ENCODE measurements at regions not wholly inside any gene's neighbourhood (a gene's known extent, or its start where the extent isn't known, plus 50 kb on each side); places are given as distances from the start of the nearest gene placed in this dataset.

DNA sequence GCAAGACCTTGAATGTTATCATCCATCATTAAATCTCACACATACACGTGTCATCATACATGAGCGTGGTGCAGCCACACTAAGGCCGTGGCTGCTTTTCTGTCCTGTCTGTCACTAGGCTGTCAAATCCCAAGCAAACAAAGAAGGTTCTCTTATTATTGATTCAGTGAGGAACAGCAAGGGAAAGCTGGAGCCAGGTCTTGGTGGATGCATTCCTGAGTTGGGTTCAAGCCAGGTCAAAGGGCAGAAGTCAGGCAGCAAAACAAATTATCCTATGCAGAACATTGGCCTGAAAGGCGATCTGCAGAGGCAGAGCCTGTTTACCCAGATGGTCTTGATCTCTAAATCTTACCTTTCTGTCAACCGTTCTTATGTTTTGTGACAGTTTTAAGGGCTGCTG lies 252.3 kb downstream of the NEDD1 start:
- H3K27ac Mint-ChIP-seq = no peak overlapping the region
- no peak overlapping the region for H3K4me3 Mint-ChIP-seq
- H4K20me1 ChIP-seq (ENCODE audit: insufficient read depth, low read length) = no peaks in the 10 kb centered on the region
- H3K79me2 ChIP-seq (ENCODE audit: insufficient read depth, low read length) = no peaks in the 10 kb centered on the region
- no peak overlapping the region for H3K9ac ChIP-seq (ENCODE audit: insufficient read depth, low read length, poor library complexity, severe bottlenecking)
- TF ChIP-seq, protein P1, sequence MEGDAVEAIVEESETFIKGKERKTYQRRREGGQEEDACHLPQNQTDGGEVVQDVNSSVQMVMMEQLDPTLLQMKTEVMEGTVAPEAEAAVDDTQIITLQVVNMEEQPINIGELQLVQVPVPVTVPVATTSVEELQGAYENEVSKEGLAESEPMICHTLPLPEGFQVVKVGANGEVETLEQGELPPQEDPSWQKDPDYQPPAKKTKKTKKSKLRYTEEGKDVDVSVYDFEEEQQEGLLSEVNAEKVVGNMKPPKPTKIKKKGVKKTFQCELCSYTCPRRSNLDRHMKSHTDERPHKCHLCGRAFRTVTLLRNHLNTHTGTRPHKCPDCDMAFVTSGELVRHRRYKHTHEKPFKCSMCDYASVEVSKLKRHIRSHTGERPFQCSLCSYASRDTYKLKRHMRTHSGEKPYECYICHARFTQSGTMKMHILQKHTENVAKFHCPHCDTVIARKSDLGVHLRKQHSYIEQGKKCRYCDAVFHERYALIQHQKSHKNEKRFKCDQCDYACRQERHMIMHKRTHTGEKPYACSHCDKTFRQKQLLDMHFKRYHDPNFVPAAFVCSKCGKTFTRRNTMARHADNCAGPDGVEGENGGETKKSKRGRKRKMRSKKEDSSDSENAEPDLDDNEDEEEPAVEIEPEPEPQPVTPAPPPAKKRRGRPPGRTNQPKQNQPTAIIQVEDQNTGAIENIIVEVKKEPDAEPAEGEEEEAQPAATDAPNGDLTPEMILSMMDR (IDR thresholded peaks at IDR 0.05) = no peak
- H3K4me1 ChIP-seq (ENCODE audit: control insufficient read depth in 1 of 2, insufficient read depth in 2 of 2, low read length in 2 of 2) = no peaks in the 10 kb centered on the region
- H3K9me3 Mint-ChIP-seq = peaks cover 0 to 4% (median 2%) of the 10 kb centered on the region in 7 donors
- no peak overlapping the region for H2AFZ ChIP-seq (ENCODE audit: insufficient read depth, low read depth, low read length, poor library complexity, severe bottlenecking)
- WGBS (ENCODE audit: insufficient coverage) = 92% methylated on average over 4 of the region's 5 CpGs
- H3K27me3 Mint-ChIP-seq (ENCODE audit: low read depth in 3 of 3) = peaks cover 0 to 8% (median 0%) of the 10 kb centered on the region in 3 donors
- intact Hi-C loops (cut with micrococcal nuclease) = no loop called here
- H3K27ac ChIP-seq (ENCODE audit: low read depth in 1 of 2, low read length in 2 of 2) = no peak overlapping the region
- no peaks in the 10 kb centered on the region for H3K9me3 ChIP-seq (replicated peaks in 1 of 2; ENCODE audit: control insufficient read depth in 1 of 2, insufficient read depth in 1 of 2, low read length in 2 of 2)
- H3K4me2 ChIP-seq (replicated peaks; ENCODE audit: extremely low read depth, low read length, poor library complexity, severe bottlenecking) = no peak overlapping the region
- no peaks in the 10 kb centered on the region for H3K4me1 Mint-ChIP-seq
- no peaks in the 10 kb centered on the region for H3K36me3 ChIP-seq (replicated peaks in 1 of 2; ENCODE audit: control insufficient read depth in 1 of 2, insufficient read depth in 2 of 2, low read length in 2 of 2)
- no peaks in the 10 kb centered on the region for H3K27me3 ChIP-seq (ENCODE audit: control insufficient read depth in 2 of 2, insufficient read depth in 2 of 2, low read length in 2 of 2)
- H3K4me3 ChIP-seq (replicated peaks in 1 of 3; ENCODE audit: low read depth in 2 of 3, low read length in 3 of 3) = no peak overlapping the region
- H3K36me3 Mint-ChIP-seq = no peaks in the 10 kb centered on the region
- no peak for DNase-seq

DNA sequence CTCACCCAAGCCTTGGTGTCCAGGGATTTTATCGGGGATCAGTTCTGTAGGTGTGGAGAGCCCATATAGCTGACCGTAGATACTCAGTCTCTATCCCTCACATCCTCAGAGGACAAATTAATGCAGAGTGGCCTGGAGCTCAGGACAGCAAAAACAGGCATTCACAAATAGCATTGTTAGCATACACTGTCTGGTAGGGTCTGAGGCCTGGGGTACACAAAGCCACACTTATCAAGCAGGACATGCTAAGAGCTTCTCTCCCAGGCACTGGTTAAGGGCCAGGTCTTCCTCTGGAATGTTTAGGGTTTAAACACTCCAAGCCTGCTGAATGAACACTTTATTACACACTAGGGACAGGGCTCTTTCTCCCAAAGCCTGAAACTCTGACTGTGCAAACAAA lies 253.2 kb downstream of the NEDD1 start:
- intact Hi-C loops (cut with micrococcal nuclease) = no loop called here
- TF ChIP-seq, protein P1 (IDR thresholded peaks at IDR 0.05) = no peak
- Histone ChIP-seq H3K27ac (ENCODE audit: low read depth in 1 of 2, low read length in 2 of 2) (no peak overlapping the region), H3K4me2 (replicated peaks; ENCODE audit: extremely low read depth, low read length, poor library complexity, severe bottlenecking) (no peak overlapping the region), H3K4me1 (ENCODE audit: control insufficient read depth in 1 of 2, insufficient read depth in 2 of 2, low read length in 2 of 2) (no peaks in the 10 kb centered on the region), H3K9me3 (replicated peaks in 1 of 2; ENCODE audit: control insufficient read depth in 1 of 2, insufficient read depth in 1 of 2, low read length in 2 of 2) (no peaks in the 10 kb centered on the region), H4K20me1 (ENCODE audit: insufficient read depth, low read length) (no peaks in the 10 kb centered on the region), H3K4me3 (replicated peaks in 1 of 3; ENCODE audit: low read depth in 2 of 3, low read length in 3 of 3) (no peak overlapping the region), H3K79me2 (ENCODE audit: insufficient read depth, low read length) (no peaks in the 10 kb centered on the region), H3K36me3 (replicated peaks in 1 of 2; ENCODE audit: control insufficient read depth in 1 of 2, insufficient read depth in 2 of 2, low read length in 2 of 2) (no peaks in the 10 kb centered on the region), H3K27me3 (ENCODE audit: control insufficient read depth in 2 of 2, insufficient read depth in 2 of 2, low read length in 2 of 2) (no peaks in the 10 kb centered on the region), H2AFZ (ENCODE audit: insufficient read depth, low read depth, low read length, poor library complexity, severe bottlenecking) (no peak overlapping the region), H3K9ac (ENCODE audit: insufficient read depth, low read length, poor library complexity, severe bottlenecking) (no peak overlapping the region)
- H3K27me3 Mint-ChIP-seq (ENCODE audit: low read depth in 3 of 3) = peaks cover 0 to 6% (median 0%) of the 10 kb centered on the region in 3 donors
- no peak for DNase-seq
- no peaks in the 10 kb centered on the region for H3K4me1 Mint-ChIP-seq
- H3K27ac Mint-ChIP-seq = no peak overlapping the region
- no peaks in the 10 kb centered on the region for H3K36me3 Mint-ChIP-seq
- no CpG with 5 or more reads among the region's 2 CpGs for WGBS (ENCODE audit: insufficient coverage)
- H3K4me3 Mint-ChIP-seq = no peak overlapping the region
- H3K9me3 Mint-ChIP-seq = peaks cover 0 to 4% (median 2%) of the 10 kb centered on the region in 7 donors
